A549 (cell line): ENCODE measurements at regions not wholly inside any gene's neighbourhood (a gene's known extent, or its start where the extent isn't known, plus 50 kb on each side); places are given as distances from the start of the nearest gene placed in this dataset.
A peak's percentile ranks its signal among the peaks of the same experiment; 100 is the strongest.

Experiments used
- ATAC-seq, 2 experiments: fragments of 200-7000 bp in 1 of 2; fragments of >200 bp in 1 of 2; cut with Nextera tagmentation in 1 of 2; cut with Tn5 transposase in 1 of 2; 3 replicates each; pipeline versions ENCODE4 v1.8.0 to v1.9.1; 2018 to 2020; ENCODE audit warnings: mild to moderate bottlenecking in 1 of 2, moderate library complexity in 1 of 2
- CTCF ChIA-PET: fragments of 300-600 bp; sonication (Branson Sonifier 250); formaldehyde crosslinking; extraction: SDS; loops from one replicate; lab custom pipeline; 2021; ENCODE audit warnings: antibody characterized with exemption, inconsistent platforms; lab: Yijun Ruan, JAX
- POLR2A ChIA-PET: fragments of 350-600 bp; formaldehyde crosslinking; extraction: SDS; loops from one replicate; lab custom pipeline; 2021; ENCODE audit warnings: antibody characterized with exemption, inconsistent platforms; lab: Yijun Ruan, JAX
- DNase-seq, 2 experiments: peaks; one replicate each; pipeline versions ENCODE4 v3.0.0 to v3.0.0-alpha.2; 2011 to 2016; ENCODE audit warnings: low read depth in 1 of 2, low spot score in 1 of 2
- FAIRE-seq: peaks from 2 replicates; lab custom pipeline; 2011; peaks lifted over from hg19 to GRCh38; lab: Jason Lieb, UNC
- H3K27ac ChIP-seq, 2 experiments: fragments of >200 bp; sonication (Bioruptor Twin); formaldehyde crosslinking; 3 replicates each; pipeline ENCODE4 v1.5.1; 2016 to 2017
- H3K4me1 ChIP-seq: fragments of >200 bp; sonication (Bioruptor Twin); formaldehyde crosslinking; 3 replicates; pipeline ENCODE4 v1.6.1; 2016
- H3K4me2 ChIP-seq: fragments of >200 bp; sonication (Bioruptor Twin); formaldehyde crosslinking; 3 replicates; pipeline ENCODE4 v1.6.1; 2016
- H3K4me3 ChIP-seq: fragments of >200 bp; sonication (Bioruptor Twin); formaldehyde crosslinking; 3 replicates; pipeline ENCODE4 v1.5.1; 2016
- H3K9me3 ChIP-seq: fragments of >200 bp; sonication (Bioruptor Twin); formaldehyde crosslinking; 3 replicates; pipeline ENCODE4 v1.6.1; 2016
- CEBPB ChIP-seq, 2 experiments: fragments of >200 bp in 1 of 2; sonication (Bioruptor Twin) in 1 of 2; formaldehyde crosslinking in 1 of 2; IDR thresholded peaks; 2 replicates each; pipeline ENCODE4 v1.6.1; 2012 to 2016
- CTCF ChIP-seq: fragments of >200 bp; sonication (Bioruptor Twin); formaldehyde crosslinking; IDR thresholded peaks from 3 replicates; pipeline ENCODE4 v1.5.1; 2016
- EHF ChIP-seq: fragments of 250-450 bp; sonication (Bioruptor Pico); IDR thresholded peaks from 2 replicates; pipeline ENCODE4 v1.5.0; 2020; ENCODE audit warnings: mild to moderate bottlenecking
- ESRRA ChIP-seq: fragments of 150-350 bp; IDR thresholded peaks from 2 replicates; pipeline ENCODE4 v1.6.1; 2014; ENCODE audit warnings: mild to moderate bottlenecking, low read length, borderline replicate concordance
- HEYL ChIP-seq: fragments of 250-450 bp; sonication (Bioruptor Pico); IDR thresholded peaks from 2 replicates; pipeline ENCODE4 v1.8.0; 2021; ENCODE audit warnings: mild to moderate bottlenecking, moderate library complexity
- HOXA7 ChIP-seq: fragments of 250-450 bp; sonication (Bioruptor Pico); IDR thresholded peaks from 2 replicates; pipeline ENCODE4 v1.5.0; 2020; ENCODE audit warnings: mild to moderate bottlenecking, moderate library complexity
- JUN ChIP-seq, 2 experiments: fragments of >200 bp; sonication (Bioruptor Twin); formaldehyde crosslinking; IDR thresholded peaks; 2 replicates in 1 of 2; 3 replicates in 1 of 2; pipeline ENCODE4 v1.6.1; 2016 to 2017
- MAFK ChIP-seq: fragments of 450-650 bp; IDR thresholded peaks from 2 replicates; pipeline ENCODE4 v1.6.1; 2014; ENCODE audit not compliant: partially characterized antibody
- MAX ChIP-seq: IDR thresholded peaks from 2 replicates; pipeline ENCODE4 v1.6.1; 2012
- MAZ ChIP-seq: fragments of 150-350 bp; IDR thresholded peaks from 2 replicates; pipeline ENCODE4 v1.6.1; 2014; ENCODE audit warnings: antibody characterized with exemption, low read depth, low read length, borderline replicate concordance
- NPAS2 ChIP-seq: fragments of 250-450 bp; sonication (Bioruptor Pico); IDR thresholded peaks from 2 replicates; pipeline ENCODE4 v1.8.0; 2022; ENCODE audit warnings: mild to moderate bottlenecking, moderate library complexity, borderline replicate concordance
- NR3C1 ChIP-seq: fragments of >200 bp; sonication (Bioruptor Twin); formaldehyde crosslinking; IDR thresholded peaks from 3 replicates; pipeline ENCODE4 v1.6.1; 2017
- PHF8 ChIP-seq: fragments of 200-600 bp; sonication (generic); IDR thresholded peaks from 2 replicates; pipeline ENCODE4 v1.6.1; 2016; ENCODE audit warnings: low read depth, mild to moderate bottlenecking, antibody characterized with exemption, moderate library complexity, borderline replicate concordance
- POLR2A ChIP-seq: IDR thresholded peaks from 2 replicates; pipeline ENCODE4 v1.6.1; 2012; ENCODE audit warnings: mild to moderate bottlenecking, low read length
- POLR2AphosphoS2 ChIP-seq: conservative IDR thresholded peaks from 2 replicates; pipeline ENCODE4 v1.6.1; 2012; ENCODE audit warnings: low read length, improper control_type of control experiment, inconsistent platforms
- SMC3 ChIP-seq: fragments of >200 bp; sonication (Bioruptor Twin); formaldehyde crosslinking; IDR thresholded peaks from 3 replicates; pipeline ENCODE4 v1.6.1; 2018; ENCODE audit warnings: inconsistent platforms
- TFCP2L1 ChIP-seq: fragments of 250-450 bp; sonication (Bioruptor Pico); IDR thresholded peaks from 2 replicates; pipeline ENCODE4 v1.5.0; 2021; ENCODE audit warnings: mild to moderate bottlenecking
- USF2 ChIP-seq: fragments of 450-650 bp; IDR thresholded peaks from 2 replicates; pipeline ENCODE4 v1.6.1; 2014; ENCODE audit warnings: antibody characterized with exemption
- ZFP36 ChIP-seq: fragments of 450-650 bp; IDR thresholded peaks from 2 replicates; pipeline ENCODE4 v1.6.1; 2014; ENCODE audit warnings: borderline replicate concordance; ENCODE audit not compliant: partially characterized antibody
- ZNF302 ChIP-seq: fragments of 250-450 bp; sonication (Bioruptor Pico); IDR thresholded peaks from 2 replicates; pipeline ENCODE4 v1.9.0; 2021; ENCODE audit warnings: inconsistent platforms, mild to moderate bottlenecking, moderate library complexity
- WGBS: methylation state at CpG from one replicate; pipeline ENCODE4 v1.1.6; 2017; ENCODE audit errors: missing lambda C conversion rate; 5-methylcytosine and 5-hydroxymethylcytosine counted together
- TF ChIP-seq, protein P1 (sequence below): fragments of 150-350 bp; IDR thresholded peaks from 2 replicates; pipeline ENCODE4 v1.6.1; 2014; ENCODE audit warnings: low read depth, mild to moderate bottlenecking, low read length
- TF ChIP-seq, protein P2 (sequence below): fragments of >200 bp; sonication (Bioruptor Twin); formaldehyde crosslinking; IDR thresholded peaks from 2 replicates; pipeline ENCODE4 v1.6.1; 2016

GRCh38 chr7:33742521-33742920 is 162.8 kb upstream of the BMPER start:
- ATAC-seq (no peak), FAIRE-seq (no peak), DNase-seq (no peak)
- Histone ChIP-seq H3K4me3 (no peak overlapping the region), H3K4me2 (no peak overlapping the region), H3K4me1 (peaks cover 4% of the 10 kb centered on the region; the same call in 2 of the 3 replicates), H3K9me3 (peaks cover 6% of the 10 kb centered on the region), H3K27ac (no peak overlapping the region)
- CTCF ChIA-PET = interaction anchor here (0.7 kb wide), 1 partner anchor 443 kb away, joined by 3 read pairs; no protein-coding TSS in a partner anchor
- TF ChIP-seq ZNF302 (CRISPR knock-in tag) (no peak), SMC3 (no peak), ESRRA (no peak), PHF8 (no peak), POLR2A (no peak), MAX (no peak), NR3C1 (no peak), ZFP36 (no peak), HOXA7 (CRISPR knock-in tag) (no peak), NPAS2 (no peak), POLR2AphosphoS2 (no peak), TFCP2L1 (CRISPR knock-in tag) (no peak), EHF (CRISPR knock-in tag) (no peak), CEBPB (IDR thresholded peaks at IDR 0.05) (no peak), JUN (IDR thresholded peaks at IDR 0.05) (no peak), CTCF (no peak), HEYL (CRISPR knock-in tag) (no peak)
- TF ChIP-seq, protein P1, sequence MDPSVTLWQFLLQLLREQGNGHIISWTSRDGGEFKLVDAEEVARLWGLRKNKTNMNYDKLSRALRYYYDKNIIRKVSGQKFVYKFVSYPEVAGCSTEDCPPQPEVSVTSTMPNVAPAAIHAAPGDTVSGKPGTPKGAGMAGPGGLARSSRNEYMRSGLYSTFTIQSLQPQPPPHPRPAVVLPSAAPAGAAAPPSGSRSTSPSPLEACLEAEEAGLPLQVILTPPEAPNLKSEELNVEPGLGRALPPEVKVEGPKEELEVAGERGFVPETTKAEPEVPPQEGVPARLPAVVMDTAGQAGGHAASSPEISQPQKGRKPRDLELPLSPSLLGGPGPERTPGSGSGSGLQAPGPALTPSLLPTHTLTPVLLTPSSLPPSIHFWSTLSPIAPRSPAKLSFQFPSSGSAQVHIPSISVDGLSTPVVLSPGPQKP = no peak
- TF ChIP-seq, protein P2, sequence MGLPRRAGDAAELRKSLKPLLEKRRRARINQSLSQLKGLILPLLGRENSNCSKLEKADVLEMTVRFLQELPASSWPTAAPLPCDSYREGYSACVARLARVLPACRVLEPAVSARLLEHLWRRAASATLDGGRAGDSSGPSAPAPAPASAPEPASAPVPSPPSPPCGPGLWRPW = no peak
- POLR2A ChIA-PET = no interaction called here
- WGBS = 78% methylated on average over 6 of the region's 6 CpGs

DNA sequence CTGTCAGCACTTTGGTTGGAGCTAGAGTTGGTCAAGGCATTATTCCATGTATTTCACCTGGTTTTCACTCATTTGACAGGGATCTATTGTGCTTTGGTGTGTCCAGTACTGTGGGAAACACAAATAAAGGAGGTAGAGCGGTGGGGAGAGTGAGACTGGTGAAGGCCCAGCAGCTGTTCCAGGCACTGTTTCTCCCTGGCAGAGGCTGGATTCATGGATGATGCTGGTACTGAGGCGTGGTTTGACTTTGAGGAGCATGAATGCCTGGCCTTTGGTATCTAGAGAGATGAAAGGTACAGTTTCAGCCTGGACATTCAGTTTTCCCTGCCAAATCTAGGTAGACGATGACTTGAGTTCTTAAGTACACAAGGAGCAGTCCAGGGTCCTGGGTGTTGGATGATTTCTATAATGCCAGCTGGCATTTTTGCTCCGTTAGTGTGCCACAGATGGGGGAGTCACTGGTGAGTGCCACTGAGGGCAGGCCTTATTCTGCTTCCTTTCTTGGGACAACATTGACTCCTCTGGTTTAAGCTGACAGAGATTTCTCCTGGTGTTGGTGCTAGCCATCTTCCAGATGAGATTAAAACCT is 162.2 kb upstream of the BMPER start:
- DNase-seq = no peak
- H3K4me1 ChIP-seq = peaks cover 4% of the 10 kb centered on the region; the same call in 2 of the 3 replicates
- WGBS = 76% methylated on average over 4 of the region's 4 CpGs
- no peak overlapping the region for H3K4me2 ChIP-seq
- peaks cover 6% of the 10 kb centered on the region for H3K9me3 ChIP-seq
- FAIRE-seq = no peak
- H3K27ac ChIP-seq = no peak overlapping the region
- POLR2A ChIA-PET = no interaction called here
- TF ChIP-seq USF2 (no peak), MAZ (no peak), MAFK (peak; percentile 12)
- no peak for ATAC-seq
- H3K4me3 ChIP-seq = no peak overlapping the region
- CTCF ChIA-PET = interaction anchor here (0.6 kb wide), 1 partner anchor 408 kb away, joined by 3 read pairs; no protein-coding TSS in a partner anchor
